ENCODE measurements at regions not wholly inside any gene's neighbourhood (a gene's known extent, or its start where the extent isn't known, plus 50 kb on each side); places are given as distances from the start of the nearest gene placed in this dataset.

- TF ChIP-seq, protein P1, sequence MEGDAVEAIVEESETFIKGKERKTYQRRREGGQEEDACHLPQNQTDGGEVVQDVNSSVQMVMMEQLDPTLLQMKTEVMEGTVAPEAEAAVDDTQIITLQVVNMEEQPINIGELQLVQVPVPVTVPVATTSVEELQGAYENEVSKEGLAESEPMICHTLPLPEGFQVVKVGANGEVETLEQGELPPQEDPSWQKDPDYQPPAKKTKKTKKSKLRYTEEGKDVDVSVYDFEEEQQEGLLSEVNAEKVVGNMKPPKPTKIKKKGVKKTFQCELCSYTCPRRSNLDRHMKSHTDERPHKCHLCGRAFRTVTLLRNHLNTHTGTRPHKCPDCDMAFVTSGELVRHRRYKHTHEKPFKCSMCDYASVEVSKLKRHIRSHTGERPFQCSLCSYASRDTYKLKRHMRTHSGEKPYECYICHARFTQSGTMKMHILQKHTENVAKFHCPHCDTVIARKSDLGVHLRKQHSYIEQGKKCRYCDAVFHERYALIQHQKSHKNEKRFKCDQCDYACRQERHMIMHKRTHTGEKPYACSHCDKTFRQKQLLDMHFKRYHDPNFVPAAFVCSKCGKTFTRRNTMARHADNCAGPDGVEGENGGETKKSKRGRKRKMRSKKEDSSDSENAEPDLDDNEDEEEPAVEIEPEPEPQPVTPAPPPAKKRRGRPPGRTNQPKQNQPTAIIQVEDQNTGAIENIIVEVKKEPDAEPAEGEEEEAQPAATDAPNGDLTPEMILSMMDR (conservative IDR thresholded peaks at IDR 0.05 in 1 of 2, IDR thresholded peaks at IDR 0.05 in 1 of 2; ENCODE audit: extremely low read depth in 1 of 2, insufficient read depth in 1 of 2, low read depth in 1 of 2, low read length in 2 of 2) = no peak
- TF ChIP-seq EZH2 (IDR thresholded peaks at IDR 0.05; ENCODE audit: borderline replicate concordance, low read length) = no peak
Measured at GRCh38 chr15:59839906-59840305, 150.8 kb upstream of the BNIP2 start.

Data from mammary epithelial cell (primary cell).